Spleen (tissue), 7 donors: ENCODE measurements at regions not wholly inside any gene's neighbourhood (a gene's known extent, or its start where the extent isn't known, plus 50 kb on each side); places are given as distances from the start of the nearest gene placed in this dataset.

Source experiments
- POLR2A ChIP-seq, 3 donors: fragments of 450-650 bp; IDR thresholded peaks; one replicate each; pipeline ENCODE4 v1.5.1; 2017; ENCODE audit warnings: antibody characterized with exemption in 3 of 3, mild to moderate bottlenecking in 1 of 3
- POLR2AphosphoS5 ChIP-seq, 3 donors: sonication (generic); formaldehyde crosslinking; IDR thresholded peaks; one replicate each; pipeline ENCODE4 v1.5.1; 2017; ENCODE audit warnings: antibody characterized with exemption in 3 of 3
- TF ChIP-seq, protein P1 (sequence below), 11 experiments: fragments of 200-600 bp in 7 of 11; fragments of 450-650 bp in 4 of 11; sonication (generic) in 4 of 11; IDR thresholded peaks in 8 of 11; conservative IDR thresholded peaks in 3 of 11; 1 replicate in 7 of 11; 2 replicates in 4 of 11; pipeline versions ENCODE4 v1.4.0 to v1.8.0; 2016 to 2021; ENCODE audit warnings: antibody characterized with exemption in 11 of 11, inconsistent platforms in 4 of 11, mild to moderate bottlenecking in 1 of 11
- donor health status: DM: no; HTN: no; CAD: no; lungs with moderate emphysema.
- donor health status: DM: no; HTN: no; CAD: no.
- donor health status: DM: no; HTN: no; CAD: no.

DNA sequence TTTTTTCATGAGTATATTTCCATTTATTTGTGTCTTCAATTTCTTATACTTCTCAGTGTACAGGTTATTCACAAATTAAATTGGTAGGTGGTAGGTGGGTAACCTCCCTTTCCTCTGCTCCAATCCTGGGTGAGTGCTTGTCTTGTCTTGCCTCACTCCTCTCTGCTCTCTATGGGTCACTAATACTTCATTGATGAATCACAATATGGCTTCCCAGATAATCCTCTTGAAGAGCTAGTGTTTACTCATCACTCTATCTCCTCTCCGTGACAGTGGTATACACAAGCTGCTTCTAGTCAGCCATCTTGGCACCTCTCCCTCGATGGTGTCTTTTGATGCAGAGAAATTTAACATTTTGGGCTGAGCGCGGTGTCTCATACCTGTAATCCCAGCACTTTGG is 331.8 kb upstream of the NMUR2 start:
- TF ChIP-seq, protein P1, sequence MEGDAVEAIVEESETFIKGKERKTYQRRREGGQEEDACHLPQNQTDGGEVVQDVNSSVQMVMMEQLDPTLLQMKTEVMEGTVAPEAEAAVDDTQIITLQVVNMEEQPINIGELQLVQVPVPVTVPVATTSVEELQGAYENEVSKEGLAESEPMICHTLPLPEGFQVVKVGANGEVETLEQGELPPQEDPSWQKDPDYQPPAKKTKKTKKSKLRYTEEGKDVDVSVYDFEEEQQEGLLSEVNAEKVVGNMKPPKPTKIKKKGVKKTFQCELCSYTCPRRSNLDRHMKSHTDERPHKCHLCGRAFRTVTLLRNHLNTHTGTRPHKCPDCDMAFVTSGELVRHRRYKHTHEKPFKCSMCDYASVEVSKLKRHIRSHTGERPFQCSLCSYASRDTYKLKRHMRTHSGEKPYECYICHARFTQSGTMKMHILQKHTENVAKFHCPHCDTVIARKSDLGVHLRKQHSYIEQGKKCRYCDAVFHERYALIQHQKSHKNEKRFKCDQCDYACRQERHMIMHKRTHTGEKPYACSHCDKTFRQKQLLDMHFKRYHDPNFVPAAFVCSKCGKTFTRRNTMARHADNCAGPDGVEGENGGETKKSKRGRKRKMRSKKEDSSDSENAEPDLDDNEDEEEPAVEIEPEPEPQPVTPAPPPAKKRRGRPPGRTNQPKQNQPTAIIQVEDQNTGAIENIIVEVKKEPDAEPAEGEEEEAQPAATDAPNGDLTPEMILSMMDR (IDR thresholded peaks at IDR 0.05 in 8 of 11, conservative IDR thresholded peaks at IDR 0.05 in 3 of 11), result no peak
- TF ChIP-seq POLR2AphosphoS5 (IDR thresholded peaks at IDR 0.05) (no peak), POLR2A (IDR thresholded peaks at IDR 0.05) (no peak)
